H1 (cell line): ENCODE measurements at regions not wholly inside any gene's neighbourhood (a gene's known extent, or its start where the extent isn't known, plus 50 kb on each side); places are given as distances from the start of the nearest gene placed in this dataset.

ENCODE experiments used
- CTCF ChIA-PET: fragments of 300-600 bp; sonication (Branson Sonifier 250); formaldehyde crosslinking; loops from one replicate; lab custom pipeline; 2021; ENCODE audit not compliant: partially characterized antibody; lab: Charles Lee
- POLR2A ChIA-PET: fragments of 300-600 bp; sonication (Branson Sonifier 250); formaldehyde crosslinking; loops from one replicate; lab custom pipeline; 2021; ENCODE audit warnings: inconsistent platforms; ENCODE audit not compliant: partially characterized antibody; lab: Charles Lee
- DNase-seq, 2 experiments: peaks; one replicate each; pipeline versions ENCODE4 v3.0.0 to v3.0.0-alpha.2; 2010 to 2022; ENCODE audit warnings: low spot score in 2 of 2, low read depth in 1 of 2, mixed read lengths in 1 of 2
- FAIRE-seq: peaks from 2 replicates; lab custom pipeline; 2011; peaks lifted over from hg19 to GRCh38; lab: Jason Lieb, UNC
- H2AFZ ChIP-seq: 2 replicates; pipeline ENCODE4 v1.8.1; 2012; ENCODE audit warnings: low read length, inconsistent platforms
- H2AK5ac ChIP-seq: 2 replicates; pipeline ENCODE4 v1.6.1; 2013; ENCODE audit warnings: low read depth, low read length
- H2BK120ac ChIP-seq: replicated peaks from 2 replicates; pipeline ENCODE3; 2013; ENCODE audit warnings: low read depth, low read length, inconsistent platforms
- H2BK12ac ChIP-seq: 2 replicates; pipeline ENCODE4 v1.6.1; 2013; ENCODE audit warnings: low read depth, low read length
- H2BK15ac ChIP-seq: 2 replicates; pipeline ENCODE4 v1.6.1; 2013; ENCODE audit warnings: low read length
- H2BK20ac ChIP-seq: 2 replicates; pipeline ENCODE4 v1.6.1; 2013; ENCODE audit warnings: low read length
- H2BK5ac ChIP-seq: 2 replicates; pipeline ENCODE4 v1.6.1; 2013; ENCODE audit warnings: low read depth, low read length
- H3K14ac ChIP-seq: 2 replicates; pipeline ENCODE4 v1.6.1; 2013; ENCODE audit warnings: inconsistent platforms; ENCODE audit not compliant: insufficient read length
- H3K18ac ChIP-seq: 2 replicates; pipeline ENCODE4 v1.6.1; 2013; ENCODE audit warnings: low read length; ENCODE audit errors: extremely low read depth
- H3K23ac ChIP-seq: 2 replicates; pipeline ENCODE4 v1.6.1; 2013; ENCODE audit warnings: inconsistent platforms; ENCODE audit not compliant: insufficient read length
- H3K23me2 ChIP-seq: 2 replicates; pipeline ENCODE4 v1.6.1; 2013; ENCODE audit warnings: low read depth, low read length
- H3K27ac ChIP-seq: 2 replicates; pipeline ENCODE4 v1.6.1; 2011; ENCODE audit warnings: low read depth, low read length, inconsistent platforms
- H3K27me3 ChIP-seq, 4 experiments: replicated peaks in 1 of 4; 1 replicate in 1 of 4; 2 replicates in 3 of 4; pipeline versions ENCODE4 v1.6.1 to v1.8.1; 2011 to 2013; ENCODE audit warnings: low read length in 3 of 4, mild to moderate bottlenecking in 3 of 4, inconsistent platforms in 2 of 4, mixed read lengths in 2 of 4, moderate library complexity in 1 of 4; ENCODE audit not compliant: control insufficient read depth in 3 of 4, insufficient read depth in 3 of 4; ENCODE audit errors: extremely low read depth in 1 of 4
- H3K36me3 ChIP-seq, 4 experiments: 2 replicates each; pipeline versions ENCODE4 v1.6.1 to v1.8.1; 2011 to 2013; ENCODE audit warnings: mild to moderate bottlenecking in 4 of 4, low read length in 3 of 4, moderate library complexity in 2 of 4, control low read depth in 1 of 4, inconsistent platforms in 1 of 4; ENCODE audit not compliant: insufficient read depth in 4 of 4, control insufficient read depth in 2 of 4
- H3K4ac ChIP-seq: replicated peaks from 2 replicates; pipeline ENCODE3; 2013; ENCODE audit warnings: low read length, low read depth, mixed read lengths, inconsistent platforms; ENCODE audit not compliant: insufficient read length
- H3K4me1 ChIP-seq, 4 experiments: replicated peaks in 1 of 4; 1 replicate in 1 of 4; 2 replicates in 3 of 4; pipeline versions ENCODE4 v1.6.1 to v1.8.1; 2011 to 2013; ENCODE audit warnings: low read length in 3 of 4, inconsistent platforms in 2 of 4, mixed read lengths in 1 of 4; ENCODE audit not compliant: insufficient read depth in 4 of 4, control insufficient read depth in 3 of 4
- H3K4me2 ChIP-seq, 2 experiments: 2 replicates each; pipeline versions ENCODE4 v1.6.1 to v1.8.1; 2011 to 2013; ENCODE audit warnings: low read depth in 2 of 2, low read length in 2 of 2, control low read depth in 1 of 2, inconsistent platforms in 1 of 2, mild to moderate bottlenecking in 1 of 2; ENCODE audit not compliant: insufficient read depth in 1 of 2
- H3K4me3 ChIP-seq, 4 experiments: fragments of 200-600, 300-600 bp in 1 of 4; sonication (generic), shearing (Covaris generic), sonication (Bioruptor Twin) in 1 of 4; 2 replicates each; pipeline versions ENCODE4 v1.5.1 to v1.8.1; 2011 to 2016; ENCODE audit warnings: low read length in 4 of 4, low read depth in 3 of 4, control low read depth in 2 of 4, inconsistent platforms in 2 of 4, mild to moderate bottlenecking in 2 of 4, mixed read lengths in 1 of 4, moderate library complexity in 1 of 4; ENCODE audit not compliant: insufficient read depth in 2 of 4; ENCODE audit errors: extremely low read depth in 1 of 4
- H3K56ac ChIP-seq: replicated peaks from 2 replicates; pipeline ENCODE3; 2013; ENCODE audit warnings: low read depth, mild to moderate bottlenecking, mixed read lengths, low read length, inconsistent platforms; ENCODE audit not compliant: insufficient read length
- H3K79me1 ChIP-seq: 2 replicates; pipeline ENCODE4 v1.6.1; 2013; ENCODE audit warnings: low read depth, low read length, control low read depth
- H3K79me2 ChIP-seq, 2 experiments: 2 replicates each; pipeline versions ENCODE4 v1.6.1 to v1.8.1; 2012 to 2013; ENCODE audit warnings: low read length in 2 of 2, mild to moderate bottlenecking in 2 of 2, inconsistent platforms in 1 of 2; ENCODE audit not compliant: insufficient read depth in 2 of 2, control insufficient read depth in 1 of 2
- H3K9ac ChIP-seq, 4 experiments: replicated peaks in 1 of 4; 1 replicate in 1 of 4; 2 replicates in 3 of 4; pipeline versions ENCODE4 v1.6.1 to v1.8.1; 2011 to 2013; ENCODE audit warnings: low read depth in 3 of 4, low read length in 3 of 4, control low read depth in 2 of 4, mild to moderate bottlenecking in 2 of 4, moderate library complexity in 2 of 4, inconsistent platforms in 1 of 4; ENCODE audit errors: extremely low read depth in 1 of 4
- H3K9me3 ChIP-seq, 2 experiments: 2 replicates each; pipeline versions ENCODE4 v1.6.1 to v1.8.1; 2012 to 2013; ENCODE audit warnings: mild to moderate bottlenecking in 2 of 2, moderate library complexity in 2 of 2, control low read depth in 1 of 2, inconsistent platforms in 1 of 2, low read depth in 1 of 2, low read length in 1 of 2, mixed read lengths in 1 of 2; ENCODE audit not compliant: insufficient read depth in 2 of 2
- H4K20me1 ChIP-seq, 2 experiments: replicated peaks in 1 of 2; 2 replicates each; pipeline versions ENCODE3 to v1.8.1; 2011 to 2013; ENCODE audit warnings: inconsistent platforms in 2 of 2, low read length in 2 of 2, mild to moderate bottlenecking in 1 of 2; ENCODE audit not compliant: insufficient read depth in 2 of 2, control insufficient read depth in 1 of 2
- H4K5ac ChIP-seq: 2 replicates; pipeline ENCODE4 v1.6.1; 2013; ENCODE audit warnings: low read length, low read depth, mixed read lengths, inconsistent platforms; ENCODE audit not compliant: insufficient read length
- H4K8ac ChIP-seq: 2 replicates; pipeline ENCODE4 v1.8.0; 2013; ENCODE audit warnings: mild to moderate bottlenecking, moderate library complexity, low read length, inconsistent platforms; ENCODE audit not compliant: insufficient read depth; ENCODE audit errors: extremely low read depth
- H4K91ac ChIP-seq: replicated peaks from 2 replicates; pipeline ENCODE3; 2013; ENCODE audit warnings: low read length, mixed read lengths, inconsistent platforms; ENCODE audit not compliant: insufficient read length
- BCL11A ChIP-seq, 2 experiments: IDR thresholded peaks; one replicate each; pipeline ENCODE4 v1.6.1; 2011; ENCODE audit warnings: low read depth in 2 of 2, low read length in 2 of 2, mild to moderate bottlenecking in 2 of 2
- BRCA1 ChIP-seq: IDR thresholded peaks from 2 replicates; pipeline ENCODE4 v1.6.1; 2012; ENCODE audit warnings: low read depth, low read length, improper control_type of control experiment
- CEBPB ChIP-seq: IDR thresholded peaks from 2 replicates; pipeline ENCODE4 v1.6.1; 2012; ENCODE audit warnings: low read depth, low read length
- CHD1 ChIP-seq: IDR thresholded peaks from 2 replicates; pipeline ENCODE4 v1.6.1; 2012; ENCODE audit warnings: low read depth, low read length, improper control_type of control experiment
- EZH2 ChIP-seq: fragments of 200-600 bp; sonication (generic); IDR thresholded peaks from 2 replicates; pipeline ENCODE4 v1.7.1; 2012; ENCODE audit warnings: low read depth, mild to moderate bottlenecking, moderate library complexity, low read length, inconsistent platforms; ENCODE audit not compliant: severe bottlenecking
- SIN3A ChIP-seq, 2 experiments: IDR thresholded peaks in 1 of 2; conservative IDR thresholded peaks in 1 of 2; 2 replicates each; pipeline ENCODE4 v1.6.1; 2011 to 2012; ENCODE audit warnings: low read length in 2 of 2, improper control_type of control experiment in 1 of 2, low read depth in 1 of 2, mild to moderate bottlenecking in 1 of 2
- WGBS, 2 experiments: shearing (Covaris generic) in 1 of 2; methylation state at CpG; one replicate each; pipeline versions ENCODE4 v1.1.6 to v1.1.7; 2013 to 2015; ENCODE audit warnings: low lambda C conversion rate in 2 of 2, mixed read lengths in 2 of 2, inconsistent platforms in 1 of 2, low coverage in 1 of 2, missing lambda C conversion rate in 1 of 2; ENCODE audit not compliant: insufficient replicate concordance in 2 of 2, insufficient coverage in 1 of 2, insufficient read length in 1 of 2; ENCODE audit errors: extremely low coverage in 1 of 2, missing lambda C conversion rate in 1 of 2; 5-methylcytosine and 5-hydroxymethylcytosine counted together

DNA sequence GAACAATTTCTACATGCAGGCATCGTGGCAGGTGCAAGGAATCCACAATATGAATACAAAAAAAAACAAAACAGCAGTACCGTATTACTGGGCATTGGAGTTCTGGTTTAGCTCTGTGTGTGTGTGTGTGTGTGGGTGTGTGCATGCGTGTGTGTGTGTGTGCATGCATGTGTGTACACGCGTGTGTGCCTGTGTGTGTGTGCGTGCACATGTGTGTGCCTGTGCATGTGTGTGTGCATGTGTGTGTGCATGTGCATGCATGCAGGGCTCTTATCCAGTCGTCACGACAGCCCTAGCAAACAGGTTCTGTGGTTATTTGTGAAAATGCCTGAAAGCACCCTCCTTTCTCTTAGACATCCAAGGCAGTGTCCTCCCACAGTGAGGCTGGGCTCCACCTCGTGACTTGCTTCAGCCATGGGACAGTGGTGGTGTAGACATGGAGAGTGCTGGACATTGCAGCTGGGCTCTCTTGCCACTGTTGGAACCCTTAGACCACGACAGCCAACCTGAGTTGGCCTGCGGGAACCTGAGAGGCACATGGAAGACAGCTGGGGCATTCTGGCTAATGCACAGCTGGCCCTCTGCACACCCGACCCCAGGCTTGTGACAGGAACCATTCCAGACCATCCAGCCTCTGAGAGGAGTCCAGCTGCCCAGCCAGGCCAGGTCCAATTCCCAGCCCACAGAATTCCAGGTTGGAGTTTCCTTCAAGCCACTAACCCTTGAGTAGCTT, 173.4 kb upstream of the SHH start:
- no peak overlapping the region for H2BK12ac ChIP-seq
- H3K79me2 ChIP-seq: no peaks in the 10 kb centered on the region
- H3K18ac ChIP-seq: no peak overlapping the region
- no peak overlapping the region for H4K5ac ChIP-seq
- H3K4me3 ChIP-seq: no peak overlapping the region
- H3K36me3 ChIP-seq: no peaks in the 10 kb centered on the region
- no peak overlapping the region for H3K56ac ChIP-seq
- CTCF ChIA-PET: interaction anchor here (0.7 to 0.9 kb wide), 2 partner anchors 72 to 107 kb away, joined by 3 read pairs; no protein-coding TSS in a partner anchor
- no peak overlapping the region for H3K14ac ChIP-seq
- H4K20me1 ChIP-seq: no peaks in the 10 kb centered on the region
- peaks cover 7 to 17% of the 10 kb centered on the region in 2 experiments; a peak in 2 of 4 replicates for H3K9me3 ChIP-seq
- no peak overlapping the region for H2AFZ ChIP-seq
- H2AK5ac ChIP-seq: no peak overlapping the region
- no peak overlapping the region for H3K23ac ChIP-seq
- H2BK15ac ChIP-seq: no peak overlapping the region
- DNase-seq (no peak), FAIRE-seq (no peak)
- H2BK120ac ChIP-seq: no peak overlapping the region
- no peaks in the 10 kb centered on the region for H3K27me3 ChIP-seq
- no peaks in the 10 kb centered on the region for H3K79me1 ChIP-seq
- H3K23me2 ChIP-seq: peaks cover 7% of the 10 kb centered on the region; the same call in 1 of the 2 replicates
- H2BK20ac ChIP-seq: no peak overlapping the region
- no peak overlapping the region for H3K4ac ChIP-seq
- H4K91ac ChIP-seq: no peak overlapping the region
- POLR2A ChIA-PET: no interaction called here
- no peak overlapping the region for H3K9ac ChIP-seq
- H3K4me1 ChIP-seq: no peaks in the 10 kb centered on the region
- no peak overlapping the region for H3K27ac ChIP-seq
- H3K4me2 ChIP-seq: no peak overlapping the region
- no peak overlapping the region for H4K8ac ChIP-seq
- WGBS, 2 experiments: 91% methylated on average over 12 of the region's 12 CpGs; no CpG with 5 or more reads in 1 of the 2 experiments
- H2BK5ac ChIP-seq: no peak overlapping the region
- TF ChIP-seq BCL11A (IDR thresholded peaks at IDR 0.05; ENCODE audit: low read depth in 2 of 2, low read length in 2 of 2): no peak
- TF ChIP-seq EZH2: no peak
- no peak for TF ChIP-seq SIN3A (conservative IDR thresholded peaks at IDR 0.05 in 1 of 2, IDR thresholded peaks at IDR 0.05 in 1 of 2; ENCODE audit: low read depth in 1 of 2, low read length in 2 of 2)
- no peak for TF ChIP-seq CEBPB
- TF ChIP-seq CHD1: no peak
- TF ChIP-seq BRCA1: no peak
